ENCODE measurements at regions not wholly inside any gene's neighbourhood (a gene's known extent, or its start where the extent isn't known, plus 50 kb on each side); places are given as distances from the start of the nearest gene placed in this dataset.

- TF ChIP-seq CTCF (IDR thresholded peaks at IDR 0.05; ENCODE audit: insufficient read depth, low read length, poor library complexity, severe bottlenecking): no peak
- Histone ChIP-seq H3K27me3 (ENCODE audit: control insufficient read depth, insufficient read depth, low read length) (no peaks in the 10 kb centered on the region), H3K4me3 (ENCODE audit: low read depth, low read length) (no peak overlapping the region), H3K36me3 (ENCODE audit: control insufficient read depth, insufficient read depth, low read length) (no peaks in the 10 kb centered on the region)
- DNase-seq (ENCODE audit: low read depth): no peak
Observed at GRCh38 chr12:91628656-91629055, 446.0 kb upstream of the DCN start.

- Histone ChIP-seq H3K4me3 (ENCODE audit: low read depth, low read length) (no peak overlapping the region), H3K36me3 (ENCODE audit: control insufficient read depth, insufficient read depth, low read length) (no peaks in the 10 kb centered on the region), H3K27me3 (ENCODE audit: control insufficient read depth, insufficient read depth, low read length) (no peaks in the 10 kb centered on the region)
- no peak for DNase-seq (ENCODE audit: low read depth)
- no peak for TF ChIP-seq CTCF (IDR thresholded peaks at IDR 0.05; ENCODE audit: insufficient read depth, low read length, poor library complexity, severe bottlenecking)
Observed at GRCh38 chr12:91627225-91627624, 444.6 kb upstream of the DCN start.

GRCh38 chr12:91622981-91623380 is 440.4 kb upstream of the DCN start:
- no peak for DNase-seq (ENCODE audit: low read depth)

GRCh38 chr12:91622037-91622436 is 439.4 kb upstream of the DCN start:
- TF ChIP-seq CTCF (IDR thresholded peaks at IDR 0.05; ENCODE audit: insufficient read depth, low read length, poor library complexity, severe bottlenecking): no peak
- H3K27me3 ChIP-seq (ENCODE audit: control insufficient read depth, insufficient read depth, low read length): no peaks in the 10 kb centered on the region
- no peaks in the 10 kb centered on the region for H3K36me3 ChIP-seq (ENCODE audit: control insufficient read depth, insufficient read depth, low read length)
- no peak overlapping the region for H3K4me3 ChIP-seq (ENCODE audit: low read depth, low read length)
- no peak for DNase-seq (ENCODE audit: low read depth)

More at GRCh38 chr12:91622981-91623380, 440.4 kb upstream of the DCN start:
- Histone ChIP-seq H3K36me3 (ENCODE audit: control insufficient read depth, insufficient read depth, low read length) (no peaks in the 10 kb centered on the region), H3K4me3 (ENCODE audit: low read depth, low read length) (no peak overlapping the region), H3K27me3 (ENCODE audit: control insufficient read depth, insufficient read depth, low read length) (no peaks in the 10 kb centered on the region)
- TF ChIP-seq CTCF (IDR thresholded peaks at IDR 0.05; ENCODE audit: insufficient read depth, low read length, poor library complexity, severe bottlenecking): no peak

GRCh38 chr12:91620992-91621391 is 438.4 kb upstream of the DCN start:
- no peak for DNase-seq (ENCODE audit: low read depth)
- Histone ChIP-seq H3K4me3 (ENCODE audit: low read depth, low read length) (no peak overlapping the region), H3K36me3 (ENCODE audit: control insufficient read depth, insufficient read depth, low read length) (no peaks in the 10 kb centered on the region), H3K27me3 (ENCODE audit: control insufficient read depth, insufficient read depth, low read length) (no peaks in the 10 kb centered on the region)
- TF ChIP-seq CTCF (IDR thresholded peaks at IDR 0.05; ENCODE audit: insufficient read depth, low read length, poor library complexity, severe bottlenecking): no peak

- no peak for DNase-seq (ENCODE audit: low read depth)
- TF ChIP-seq CTCF (IDR thresholded peaks at IDR 0.05; ENCODE audit: insufficient read depth, low read length, poor library complexity, severe bottlenecking): no peak
Observed at GRCh38 chr12:91620422-91620821, 437.8 kb upstream of the DCN start.

More at GRCh38 chr12:91620422-91620821, 437.8 kb upstream of the DCN start:
- Histone ChIP-seq H3K36me3 (ENCODE audit: control insufficient read depth, insufficient read depth, low read length) (no peaks in the 10 kb centered on the region), H3K27me3 (ENCODE audit: control insufficient read depth, insufficient read depth, low read length) (no peaks in the 10 kb centered on the region), H3K4me3 (ENCODE audit: low read depth, low read length) (no peak overlapping the region)
